COR-L47 (cell line): ENCODE measurements at regions not wholly inside any gene's neighbourhood (a gene's known extent, or its start where the extent isn't known, plus 50 kb on each side); places are given as distances from the start of the nearest gene placed in this dataset.
"Not testable (repeated sequence)": the region's sequence is repeated elsewhere in the genome, so short reads cannot be mapped to it uniquely, and the experiment has no call there.

Experiments
- DNase-seq: peaks from one replicate; lab custom pipeline; 2025; lab: John Stamatoyannopoulos, UW

- DNase-seq, result no peak
Measured at GRCh38 chr14:26655128-26655527, 57.3 kb upstream of the NOVA1 start.

GRCh38 chr14:26663506-26663905, 65.7 kb upstream of the NOVA1 start:
- DNase-seq, result no peak

GRCh38 chr14:26678732-26679420, 81.0 kb upstream of the NOVA1 start:
- DNase-seq, result not testable (repeated sequence)

GRCh38 chr14:26685401-26685800, 87.6 kb upstream of the NOVA1 start:
- DNase-seq, result no peak

GRCh38 chr14:26687301-26687837, 89.5 kb upstream of the NOVA1 start:
- DNase-seq, result no peak

GRCh38 chr14:26694521-26694920, 96.7 kb upstream of the NOVA1 start:
- DNase-seq, result no peak

GRCh38 chr14:26702721-26703230, 104.9 kb upstream of the NOVA1 start:
- DNase-seq, result no peak

- DNase-seq, result no peak
Measured at GRCh38 chr14:26703686-26704366, 106.0 kb upstream of the NOVA1 start.

GRCh38 chr14:26707234-26707633, 109.4 kb upstream of the NOVA1 start:
- no peak for DNase-seq

- no peak for DNase-seq
Measured at GRCh38 chr14:26709019-26709418, 111.2 kb upstream of the NOVA1 start.

GRCh38 chr14:26719514-26719913, 121.7 kb upstream of the NOVA1 start:
- DNase-seq, result no peak

GRCh38 chr14:26722258-26722657, 124.4 kb upstream of the NOVA1 start:
- DNase-seq, result no peak

GRCh38 chr14:26729851-26730250, 132.0 kb upstream of the NOVA1 start:
- DNase-seq, result no peak

GRCh38 chr14:26730929-26731618, 133.2 kb upstream of the NOVA1 start:
- DNase-seq, result no peak

GRCh38 chr14:26735811-26736210, 138.0 kb upstream of the NOVA1 start:
- no peak for DNase-seq

GRCh38 chr14:26738571-26738970, 140.7 kb upstream of the NOVA1 start:
- DNase-seq, result no peak

- DNase-seq, result no peak
Measured at GRCh38 chr14:26741711-26742212, 143.9 kb upstream of the NOVA1 start.

- DNase-seq, result no peak
Measured at GRCh38 chr14:26743284-26743683, 145.5 kb upstream of the NOVA1 start.

- no peak for DNase-seq
Measured at GRCh38 chr14:26744903-26745302, 147.1 kb upstream of the NOVA1 start.

- DNase-seq, result no peak
Measured at GRCh38 chr14:26761532-26761931, 163.7 kb upstream of the NOVA1 start.

GRCh38 chr14:26765301-26765700, 167.5 kb upstream of the NOVA1 start:
- no peak for DNase-seq

- peak; percentile 3 for DNase-seq
Measured at GRCh38 chr14:26765768-26766520, 168.1 kb upstream of the NOVA1 start.
